DND-41 (cell line): ENCODE measurements at regions not wholly inside any gene's neighbourhood (a gene's known extent, or its start where the extent isn't known, plus 50 kb on each side); places are given as distances from the start of the nearest gene placed in this dataset.

ENCODE experiments used
- EZH2 ChIP-seq: IDR thresholded peaks from 3 replicates; pipeline ENCODE4 v1.6.1; 2012; ENCODE audit warnings: borderline replicate concordance, low read depth, mild to moderate bottlenecking, moderate library complexity, low read length, inconsistent platforms; ENCODE audit not compliant: severe bottlenecking
- TF ChIP-seq, protein P1 (sequence below): IDR thresholded peaks from 2 replicates; pipeline ENCODE4 v1.5.1; 2012; ENCODE audit warnings: borderline replicate concordance, low read length, moderate library complexity, mild to moderate bottlenecking; ENCODE audit not compliant: poor library complexity, severe bottlenecking; ENCODE audit errors: extremely low read depth

- TF ChIP-seq, protein P1, sequence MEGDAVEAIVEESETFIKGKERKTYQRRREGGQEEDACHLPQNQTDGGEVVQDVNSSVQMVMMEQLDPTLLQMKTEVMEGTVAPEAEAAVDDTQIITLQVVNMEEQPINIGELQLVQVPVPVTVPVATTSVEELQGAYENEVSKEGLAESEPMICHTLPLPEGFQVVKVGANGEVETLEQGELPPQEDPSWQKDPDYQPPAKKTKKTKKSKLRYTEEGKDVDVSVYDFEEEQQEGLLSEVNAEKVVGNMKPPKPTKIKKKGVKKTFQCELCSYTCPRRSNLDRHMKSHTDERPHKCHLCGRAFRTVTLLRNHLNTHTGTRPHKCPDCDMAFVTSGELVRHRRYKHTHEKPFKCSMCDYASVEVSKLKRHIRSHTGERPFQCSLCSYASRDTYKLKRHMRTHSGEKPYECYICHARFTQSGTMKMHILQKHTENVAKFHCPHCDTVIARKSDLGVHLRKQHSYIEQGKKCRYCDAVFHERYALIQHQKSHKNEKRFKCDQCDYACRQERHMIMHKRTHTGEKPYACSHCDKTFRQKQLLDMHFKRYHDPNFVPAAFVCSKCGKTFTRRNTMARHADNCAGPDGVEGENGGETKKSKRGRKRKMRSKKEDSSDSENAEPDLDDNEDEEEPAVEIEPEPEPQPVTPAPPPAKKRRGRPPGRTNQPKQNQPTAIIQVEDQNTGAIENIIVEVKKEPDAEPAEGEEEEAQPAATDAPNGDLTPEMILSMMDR = no peak
- TF ChIP-seq EZH2 = no peak
These were observed 119.7 kb upstream of the FAM3C start for GRCh38 chr7:121515630-121516401.
